ENCODE measurements at regions not wholly inside any gene's neighbourhood (a gene's known extent, or its start where the extent isn't known, plus 50 kb on each side); places are given as distances from the start of the nearest gene placed in this dataset.

- no peak for TF ChIP-seq CTCF (IDR thresholded peaks at IDR 0.05)
- TF ChIP-seq POLR2A (IDR thresholded peaks at IDR 0.05) = no peak
- no peak for TF ChIP-seq POLR2AphosphoS5 (IDR thresholded peaks at IDR 0.05)
Measured at GRCh38 chr12:65636436-65636835, 187.8 kb upstream of the HMGA2 start.
